MG63 (cell line): ENCODE measurements at regions not wholly inside any gene's neighbourhood (a gene's known extent, or its start where the extent isn't known, plus 50 kb on each side); places are given as distances from the start of the nearest gene placed in this dataset.

Experiments used
- DNase-seq: peaks from one replicate; pipeline ENCODE4 v3.0.0-alpha.2; 2020
- H3K27me3 ChIP-seq: fragments of 250-450 bp; sonication (Bioruptor Pico); 2 replicates; pipeline ENCODE4 v1.5.1; 2020; ENCODE audit warnings: mild to moderate bottlenecking, moderate library complexity
- H3K36me3 ChIP-seq: fragments of 250-450 bp; sonication (Bioruptor Pico); 2 replicates; pipeline ENCODE4 v1.5.1; 2020; ENCODE audit warnings: mild to moderate bottlenecking, moderate library complexity
- H3K4me3 ChIP-seq: fragments of 250-450 bp; sonication (Bioruptor Pico); 2 replicates; pipeline ENCODE4 v1.5.1; 2020; ENCODE audit warnings: mild to moderate bottlenecking, moderate library complexity
- H3K9me3 ChIP-seq: fragments of 250-450 bp; sonication (Bioruptor Pico); 2 replicates; pipeline ENCODE4 v1.5.1; 2020; ENCODE audit warnings: mild to moderate bottlenecking, moderate library complexity

- Histone ChIP-seq H3K36me3 (no peaks in the 10 kb centered on the region), H3K27me3 (no peaks in the 10 kb centered on the region), H3K4me3 (no peak overlapping the region), H3K9me3 (no peaks in the 10 kb centered on the region)
- no peak for DNase-seq
Observed at GRCh38 chr3:82741346-82741745, 979.9 kb upstream of the GBE1 start.

DNA sequence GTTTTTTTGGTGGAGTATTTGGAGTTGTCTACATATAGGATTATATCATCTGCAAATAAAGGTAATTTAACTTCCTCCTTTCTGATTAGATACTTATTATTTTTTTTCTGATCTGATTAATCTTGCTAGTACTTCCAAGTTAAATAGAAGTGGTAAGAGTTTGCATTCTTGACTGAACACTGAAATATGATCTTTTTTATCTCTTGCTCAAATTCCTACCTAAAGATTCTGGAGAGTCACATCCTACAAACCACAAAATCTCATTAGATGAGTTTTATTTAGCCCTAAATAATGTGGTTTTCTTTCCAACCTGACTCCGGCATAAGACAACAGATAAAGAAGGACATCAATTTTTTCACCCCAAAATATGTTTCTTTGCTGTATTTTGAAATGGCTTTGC is 977.9 kb upstream of the GBE1 start:
- no peaks in the 10 kb centered on the region for H3K36me3 ChIP-seq
- no peaks in the 10 kb centered on the region for H3K27me3 ChIP-seq
- DNase-seq, result no peak
- no peak overlapping the region for H3K4me3 ChIP-seq
- H3K9me3 ChIP-seq, result no peaks in the 10 kb centered on the region

DNA sequence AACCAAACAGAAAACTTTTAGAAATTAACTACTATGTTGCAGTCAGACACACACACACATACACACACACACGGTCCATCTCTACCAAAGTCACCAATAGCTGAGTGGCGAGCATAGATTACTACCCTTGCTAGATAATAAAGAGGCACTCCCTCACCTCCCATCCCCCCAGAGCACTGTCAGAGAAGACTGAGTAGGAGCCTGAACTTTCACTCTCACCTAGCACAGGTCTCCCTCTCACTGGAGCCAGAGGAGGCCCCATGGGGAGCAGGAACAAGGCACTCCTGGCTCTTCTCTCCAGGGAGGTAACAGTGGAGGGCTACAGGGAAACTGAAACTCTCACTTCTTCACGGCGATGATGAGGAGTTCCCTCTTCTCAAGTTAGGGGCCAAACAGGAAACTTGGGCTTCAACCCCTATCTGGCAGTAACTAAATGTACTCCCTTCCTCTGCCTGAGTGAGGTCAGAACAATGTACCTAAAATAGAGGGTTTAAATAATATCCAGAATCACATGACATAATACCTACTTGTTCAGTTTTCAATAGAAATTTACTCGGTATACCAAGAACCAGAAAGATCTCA is 975.3 kb upstream of the GBE1 start:
- Histone ChIP-seq H3K27me3 (no peaks in the 10 kb centered on the region), H3K36me3 (no peaks in the 10 kb centered on the region), H3K4me3 (no peak overlapping the region), H3K9me3 (no peaks in the 10 kb centered on the region)
- DNase-seq, result no peak

- Histone ChIP-seq H3K36me3 (no peaks in the 10 kb centered on the region), H3K4me3 (no peak overlapping the region), H3K27me3 (no peaks in the 10 kb centered on the region), H3K9me3 (no peaks in the 10 kb centered on the region)
- DNase-seq, result no peak
Observed at GRCh38 chr3:82715091-82715856, 953.8 kb upstream of the GBE1 start.

GRCh38 chr3:82707035-82707434 is 945.6 kb upstream of the GBE1 start:
- no peaks in the 10 kb centered on the region for H3K27me3 ChIP-seq
- no peak for DNase-seq
- H3K4me3 ChIP-seq, result no peak overlapping the region
- no peaks in the 10 kb centered on the region for H3K36me3 ChIP-seq
- no peaks in the 10 kb centered on the region for H3K9me3 ChIP-seq

- H3K27me3 ChIP-seq, result no peaks in the 10 kb centered on the region
- no peak overlapping the region for H3K4me3 ChIP-seq
- H3K9me3 ChIP-seq, result no peaks in the 10 kb centered on the region
- H3K36me3 ChIP-seq, result no peaks in the 10 kb centered on the region
- DNase-seq, result no peak
Observed at GRCh38 chr3:82685761-82686160, 924.3 kb upstream of the GBE1 start.

DNA sequence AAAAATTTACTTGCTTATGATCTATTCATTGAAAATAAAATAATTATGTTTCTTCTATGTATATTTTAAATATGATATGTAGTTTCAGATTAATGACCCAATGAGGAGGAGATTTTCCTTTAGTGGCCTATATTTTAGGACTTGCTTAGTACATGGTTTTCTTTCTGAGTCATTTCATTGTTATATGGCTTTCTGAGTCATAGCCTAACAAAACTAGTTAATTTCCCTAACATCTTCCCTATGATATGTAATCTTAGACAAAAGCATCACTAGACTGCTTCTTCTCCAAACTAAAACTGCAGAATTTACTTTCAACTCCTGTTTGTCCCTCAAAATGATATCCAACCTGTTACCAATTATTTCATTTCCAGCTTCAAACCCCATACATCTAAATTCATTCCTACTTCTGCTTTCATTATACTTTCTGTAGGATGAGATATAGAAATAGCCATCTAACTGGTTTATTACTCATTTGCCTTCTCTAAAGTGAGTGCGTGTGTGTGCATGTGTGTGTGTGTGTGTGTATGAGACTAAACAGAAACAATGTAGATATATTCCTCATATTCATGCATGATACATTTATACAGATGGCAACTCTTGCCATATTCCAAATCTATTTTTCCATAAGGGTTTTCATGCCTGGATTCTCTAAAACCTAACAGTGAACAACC is 915.0 kb upstream of the GBE1 start:
- H3K36me3 ChIP-seq, result no peaks in the 10 kb centered on the region
- no peaks in the 10 kb centered on the region for H3K9me3 ChIP-seq
- H3K27me3 ChIP-seq, result no peaks in the 10 kb centered on the region
- no peak for DNase-seq
- H3K4me3 ChIP-seq, result no peak overlapping the region

DNA sequence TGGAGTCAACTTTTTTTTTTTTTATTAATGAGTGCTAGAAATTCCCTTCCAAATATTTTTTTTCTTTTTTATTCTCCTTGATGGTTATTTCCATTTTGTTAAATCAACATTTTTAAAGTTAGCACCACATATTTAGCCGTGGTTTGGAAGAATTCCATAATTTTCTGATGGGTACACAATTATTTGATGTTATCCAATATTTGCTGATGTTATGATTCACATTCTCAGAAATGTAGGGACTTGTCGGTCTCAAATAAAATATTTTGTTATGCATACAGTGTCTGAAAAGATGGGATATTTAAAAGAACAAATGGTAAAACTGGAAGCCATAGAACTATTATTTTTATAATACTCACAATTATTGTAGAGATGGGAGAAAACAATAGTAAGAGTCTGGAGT is 911.5 kb upstream of the GBE1 start:
- Histone ChIP-seq H3K27me3 (no peaks in the 10 kb centered on the region), H3K4me3 (no peak overlapping the region), H3K9me3 (no peaks in the 10 kb centered on the region), H3K36me3 (no peaks in the 10 kb centered on the region)
- DNase-seq, result no peak

DNA sequence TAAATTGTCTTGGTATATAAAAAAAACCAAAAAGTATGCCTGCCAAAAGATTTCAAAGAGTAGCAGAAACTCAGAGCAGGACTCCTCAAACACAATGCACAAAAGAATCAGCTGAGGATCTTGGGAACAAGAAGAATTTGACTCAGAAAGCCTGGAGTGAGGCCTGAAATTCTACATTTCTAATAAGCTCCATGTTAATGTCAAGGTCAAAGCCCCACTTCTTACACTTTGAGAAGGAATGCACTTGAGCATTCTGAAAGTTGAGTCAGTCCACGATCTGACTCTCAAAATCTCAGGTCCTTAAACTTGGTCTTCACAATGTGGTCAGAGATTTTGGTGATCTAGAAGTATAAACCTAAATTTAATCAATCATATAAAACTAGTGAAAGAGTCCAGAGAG is 910.0 kb upstream of the GBE1 start:
- H3K9me3 ChIP-seq, result no peaks in the 10 kb centered on the region
- DNase-seq, result no peak

DNA sequence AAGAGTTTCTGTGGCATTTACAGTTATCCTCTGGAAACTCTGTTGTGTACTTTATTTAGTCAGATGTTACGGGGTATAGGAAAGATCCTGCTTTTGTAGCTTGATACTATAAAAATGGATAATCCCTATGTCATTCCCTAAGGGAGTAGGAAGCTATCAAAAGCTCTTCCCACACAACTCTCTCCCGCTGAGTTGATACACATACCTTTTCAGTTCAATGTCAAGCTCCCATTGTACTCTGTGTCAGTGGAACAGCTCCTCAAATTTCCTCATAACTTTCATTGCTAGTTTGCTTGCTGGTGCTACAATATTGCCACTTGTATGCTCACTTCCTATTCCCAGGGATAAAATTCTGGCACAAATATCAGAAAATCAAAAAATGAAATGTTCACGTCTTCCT is 893.3 kb upstream of the GBE1 start:
- no peaks in the 10 kb centered on the region for H3K9me3 ChIP-seq

More for the DNA sequence above, 910.0 kb upstream of the GBE1 start:
- no peaks in the 10 kb centered on the region for H3K36me3 ChIP-seq
- H3K4me3 ChIP-seq, result no peak overlapping the region
- H3K27me3 ChIP-seq, result no peaks in the 10 kb centered on the region

DNA sequence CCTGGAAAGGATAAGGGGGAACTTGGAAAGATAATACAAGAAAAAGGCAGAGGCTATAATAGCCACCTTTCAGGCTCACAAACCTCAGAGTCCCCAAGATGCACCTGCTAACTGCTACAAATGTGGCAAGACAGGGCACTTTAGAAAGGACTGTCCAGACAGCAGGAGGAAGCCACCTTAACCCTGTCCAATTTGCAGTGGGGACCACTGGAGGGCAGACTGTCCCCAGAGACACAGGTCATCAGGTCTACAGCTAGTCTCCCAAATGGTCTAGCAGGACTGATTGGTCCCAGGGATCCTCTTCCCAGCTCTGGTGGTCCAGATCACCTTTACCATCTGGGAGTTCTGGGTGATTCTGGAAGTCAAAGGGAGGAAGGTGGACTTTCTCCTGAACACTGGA is 882.5 kb upstream of the GBE1 start:
- no peak for DNase-seq
- H3K36me3 ChIP-seq, result no peaks in the 10 kb centered on the region
- no peaks in the 10 kb centered on the region for H3K27me3 ChIP-seq

More for the DNA sequence above, 893.3 kb upstream of the GBE1 start:
- H3K27me3 ChIP-seq, result no peaks in the 10 kb centered on the region
- H3K4me3 ChIP-seq, result no peak overlapping the region
- H3K36me3 ChIP-seq, result no peaks in the 10 kb centered on the region
- no peak for DNase-seq

DNA sequence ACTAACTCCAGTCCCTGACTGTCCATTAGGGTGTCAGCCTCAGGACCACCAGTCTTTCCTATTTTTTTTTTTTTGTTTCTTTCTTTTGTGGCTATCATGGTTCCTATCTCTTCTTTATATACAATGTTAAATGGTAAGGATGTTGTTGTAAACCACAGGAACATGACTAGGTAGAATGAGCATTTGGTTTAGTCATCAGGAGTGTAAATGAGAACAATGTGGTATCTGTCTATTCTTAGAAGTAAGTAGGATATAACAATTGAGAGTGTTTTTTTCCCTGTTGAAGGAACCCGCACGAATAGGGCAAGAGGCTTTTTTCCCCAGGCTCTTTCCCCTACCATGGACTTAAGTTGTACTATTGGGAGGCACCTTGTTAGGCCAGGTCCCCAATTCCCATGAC is 880.3 kb upstream of the GBE1 start:
- DNase-seq, result no peak
- Histone ChIP-seq H3K27me3 (no peaks in the 10 kb centered on the region), H3K36me3 (no peaks in the 10 kb centered on the region), H3K9me3 (no peaks in the 10 kb centered on the region), H3K4me3 (no peak overlapping the region)

More for the DNA sequence above, 882.5 kb upstream of the GBE1 start:
- Histone ChIP-seq H3K9me3 (no peaks in the 10 kb centered on the region), H3K4me3 (no peak overlapping the region)

GRCh38 chr3:82640254-82640653 is 878.8 kb upstream of the GBE1 start:
- Histone ChIP-seq H3K27me3 (no peaks in the 10 kb centered on the region), H3K4me3 (no peak overlapping the region), H3K9me3 (no peaks in the 10 kb centered on the region), H3K36me3 (no peaks in the 10 kb centered on the region)
- no peak for DNase-seq

- Histone ChIP-seq H3K36me3 (no peaks in the 10 kb centered on the region), H3K4me3 (no peak overlapping the region), H3K27me3 (no peaks in the 10 kb centered on the region), H3K9me3 (no peaks in the 10 kb centered on the region)
- no peak for DNase-seq
Observed at GRCh38 chr3:82637574-82637973, 876.1 kb upstream of the GBE1 start.

GRCh38 chr3:82636177-82636576 is 874.7 kb upstream of the GBE1 start:
- Histone ChIP-seq H3K4me3 (no peak overlapping the region), H3K27me3 (no peaks in the 10 kb centered on the region), H3K36me3 (no peaks in the 10 kb centered on the region), H3K9me3 (no peaks in the 10 kb centered on the region)
- DNase-seq, result no peak

DNA sequence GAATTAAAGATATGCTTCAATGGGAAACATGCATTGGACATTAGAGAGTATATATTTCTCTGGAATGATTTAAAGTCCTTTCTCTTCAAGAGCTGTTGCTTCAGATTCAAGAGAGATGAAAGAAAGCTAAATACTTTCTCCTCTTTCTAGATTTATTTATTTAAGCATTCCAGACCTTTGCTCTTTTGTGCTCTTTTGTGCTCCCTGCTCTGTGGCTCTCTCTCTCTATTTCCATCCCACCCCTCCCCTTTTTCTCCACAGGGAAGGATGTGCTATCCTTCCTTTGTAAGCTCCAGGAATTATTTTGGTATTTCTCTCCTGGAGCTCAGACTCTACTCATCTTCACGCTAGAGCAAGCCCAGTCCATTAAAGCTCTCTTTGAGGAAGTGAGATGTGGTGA is 871.9 kb upstream of the GBE1 start:
- Histone ChIP-seq H3K27me3 (no peaks in the 10 kb centered on the region), H3K36me3 (no peaks in the 10 kb centered on the region), H3K4me3 (no peak overlapping the region), H3K9me3 (no peaks in the 10 kb centered on the region)
- DNase-seq, result no peak

- H3K4me3 ChIP-seq, result no peak overlapping the region
- DNase-seq, result no peak
- no peaks in the 10 kb centered on the region for H3K27me3 ChIP-seq
- H3K9me3 ChIP-seq, result no peaks in the 10 kb centered on the region
- H3K36me3 ChIP-seq, result no peaks in the 10 kb centered on the region
Observed at GRCh38 chr3:82629937-82630336, 868.5 kb upstream of the GBE1 start.
